SU-DHL-6 (cell line): ENCODE measurements at regions not wholly inside any gene's neighbourhood (a gene's known extent, or its start where the extent isn't known, plus 50 kb on each side); places are given as distances from the start of the nearest gene placed in this dataset.

Experiments
- H2AFZ ChIP-seq: fragments of 200-600 bp; sonication (generic); 2 replicates; pipeline ENCODE4 v1.6.1; 2014; ENCODE audit warnings: low read depth, mild to moderate bottlenecking, moderate library complexity, mixed read lengths, antibody characterized with exemption, low read length; ENCODE audit not compliant: severe bottlenecking
- H3F3A ChIP-seq: fragments of 200-600 bp; shearing (Covaris generic); 2 replicates; pipeline ENCODE4 v1.6.0; 2016; ENCODE audit warnings: antibody characterized with exemption, mild to moderate bottlenecking; ENCODE audit not compliant: insufficient read depth
- H3K27ac ChIP-seq: fragments of 200-600 bp; sonication (generic); 2 replicates; pipeline ENCODE4 v1.5.1; 2016; ENCODE audit warnings: low read depth, mild to moderate bottlenecking, low read length, moderate library complexity, mixed read lengths
- H3K27me3 ChIP-seq: fragments of 200-600 bp; sonication (generic), shearing (Covaris generic); 2 replicates; pipeline ENCODE4 v1.6.0; 2014; ENCODE audit warnings: mild to moderate bottlenecking, low read length
- H3K36me3 ChIP-seq: fragments of 200-600 bp; sonication (generic); 2 replicates; pipeline ENCODE4 v1.6.1; 2014; ENCODE audit warnings: mild to moderate bottlenecking, low read length, mixed read lengths
- H3K4me2 ChIP-seq: fragments of 300-600, 200-600 bp; shearing (Covaris generic), sonication (generic); 2 replicates; pipeline ENCODE4 v1.6.0; 2014; ENCODE audit warnings: low read length, low read depth, mild to moderate bottlenecking; ENCODE audit not compliant: poor library complexity, severe bottlenecking
- H3K4me3 ChIP-seq: fragments of 200-600 bp; sonication (generic); 2 replicates; pipeline ENCODE4 v1.5.1; 2014; ENCODE audit warnings: antibody characterized with exemption, low read length, mild to moderate bottlenecking, mixed read lengths; ENCODE audit not compliant: insufficient read depth, poor library complexity, severe bottlenecking
- H3K79me2 ChIP-seq: fragments of 200-600 bp; sonication (generic); 2 replicates; pipeline ENCODE4 v1.6.1; 2014; ENCODE audit warnings: mild to moderate bottlenecking, low read length, moderate library complexity; ENCODE audit not compliant: insufficient read depth
- H3K9ac ChIP-seq: fragments of 200-600 bp; sonication (generic); 2 replicates; pipeline ENCODE4 v1.7.0; 2014; ENCODE audit warnings: mild to moderate bottlenecking, low read length
- H3K9me2 ChIP-seq: fragments of 200-600 bp; sonication (generic); replicated peaks from 2 replicates; pipeline ENCODE4 v1.6.1; 2014; ENCODE audit warnings: low read length; ENCODE audit not compliant: insufficient read depth
- H3K9me3 ChIP-seq: fragments of 200-600 bp; sonication (generic); 2 replicates; pipeline ENCODE4 v1.6.1; 2014; ENCODE audit warnings: low read length, mixed read lengths; ENCODE audit not compliant: insufficient read depth
- H4K20me1 ChIP-seq: fragments of 200-600 bp; sonication (generic); 2 replicates; pipeline ENCODE4 v1.6.1; 2014; ENCODE audit warnings: low read depth, mild to moderate bottlenecking, antibody characterized with exemption, low read length, moderate library complexity, mixed read lengths
- EZH2phosphoT487 ChIP-seq: fragments of 200-600 bp; sonication (generic), shearing (Covaris generic); conservative IDR thresholded peaks from 2 replicates; pipeline ENCODE4 v1.6.1; 2018; ENCODE audit warnings: mild to moderate bottlenecking, antibody characterized with exemption, low read length, moderate library complexity, mixed read lengths
- TF ChIP-seq, protein P1 (sequence below): fragments of 200-600 bp; sonication (generic); IDR thresholded peaks from one replicate; pipeline ENCODE4 v1.5.1; 2017; ENCODE audit warnings: antibody characterized with exemption, mild to moderate bottlenecking, low read length, moderate library complexity; ENCODE audit not compliant: insufficient read depth, poor library complexity, severe bottlenecking

GRCh38 chr6:8195040-8195713, 92.8 kb upstream of the EEF1E1 start:
- Histone ChIP-seq H3K79me2 (no peaks in the 10 kb centered on the region), H3K9me2 (no peaks in the 10 kb centered on the region), H2AFZ (no peak overlapping the region), H3K9ac (no peak overlapping the region), H3K4me2 (no peak overlapping the region), H3K27me3 (peaks cover 2% of the 10 kb centered on the region; the same call in 1 of the 2 replicates), H3K9me3 (no peaks in the 10 kb centered on the region), H3F3A (no peaks in the 10 kb centered on the region), H3K36me3 (no peaks in the 10 kb centered on the region), H3K4me3 (no peak overlapping the region), H4K20me1 (no peaks in the 10 kb centered on the region), H3K27ac (no peak overlapping the region)
- TF ChIP-seq, protein P1, sequence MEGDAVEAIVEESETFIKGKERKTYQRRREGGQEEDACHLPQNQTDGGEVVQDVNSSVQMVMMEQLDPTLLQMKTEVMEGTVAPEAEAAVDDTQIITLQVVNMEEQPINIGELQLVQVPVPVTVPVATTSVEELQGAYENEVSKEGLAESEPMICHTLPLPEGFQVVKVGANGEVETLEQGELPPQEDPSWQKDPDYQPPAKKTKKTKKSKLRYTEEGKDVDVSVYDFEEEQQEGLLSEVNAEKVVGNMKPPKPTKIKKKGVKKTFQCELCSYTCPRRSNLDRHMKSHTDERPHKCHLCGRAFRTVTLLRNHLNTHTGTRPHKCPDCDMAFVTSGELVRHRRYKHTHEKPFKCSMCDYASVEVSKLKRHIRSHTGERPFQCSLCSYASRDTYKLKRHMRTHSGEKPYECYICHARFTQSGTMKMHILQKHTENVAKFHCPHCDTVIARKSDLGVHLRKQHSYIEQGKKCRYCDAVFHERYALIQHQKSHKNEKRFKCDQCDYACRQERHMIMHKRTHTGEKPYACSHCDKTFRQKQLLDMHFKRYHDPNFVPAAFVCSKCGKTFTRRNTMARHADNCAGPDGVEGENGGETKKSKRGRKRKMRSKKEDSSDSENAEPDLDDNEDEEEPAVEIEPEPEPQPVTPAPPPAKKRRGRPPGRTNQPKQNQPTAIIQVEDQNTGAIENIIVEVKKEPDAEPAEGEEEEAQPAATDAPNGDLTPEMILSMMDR: no peak
- no peak for TF ChIP-seq EZH2phosphoT487

DNA sequence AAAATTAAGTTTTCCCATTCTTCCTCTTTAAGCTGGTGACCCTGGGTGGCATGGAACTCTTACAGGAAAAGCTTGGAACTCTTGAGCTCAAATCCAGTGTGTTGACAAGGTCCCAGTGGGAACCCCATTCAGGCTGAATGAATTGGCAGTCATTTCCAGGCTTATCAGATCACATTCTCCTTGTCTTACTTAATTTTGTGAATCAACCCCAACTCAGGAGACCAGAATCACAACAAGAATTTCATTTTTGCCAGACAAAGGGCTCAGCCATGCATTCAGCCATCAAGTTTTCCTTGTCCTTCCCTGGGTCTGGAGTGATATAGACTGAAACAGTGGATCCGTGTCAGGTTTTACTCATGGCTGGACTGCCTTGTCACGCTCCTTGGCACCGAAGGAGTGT, 92.1 kb upstream of the EEF1E1 start:
- no peaks in the 10 kb centered on the region for H3K9me3 ChIP-seq
- no peak overlapping the region for H3K4me3 ChIP-seq

DNA sequence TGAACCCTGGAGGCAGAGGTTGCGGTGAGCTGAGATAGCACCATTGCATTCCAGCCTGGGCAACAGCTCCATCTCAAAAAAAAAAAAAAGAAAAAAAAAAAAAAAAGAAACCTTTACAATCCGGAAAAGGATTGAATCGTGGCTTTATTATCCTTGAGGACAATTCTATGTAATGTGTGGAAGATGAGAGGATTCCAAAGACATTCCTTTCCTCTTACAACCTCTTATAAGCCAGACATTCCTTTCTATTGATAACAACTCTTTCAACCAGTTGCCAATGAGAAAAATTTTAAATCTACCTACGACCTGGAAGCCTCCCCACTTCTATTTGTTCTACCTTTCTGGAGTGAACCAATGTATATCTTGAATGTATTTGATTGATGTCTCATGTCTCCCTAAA, 91.2 kb upstream of the EEF1E1 start:
- Histone ChIP-seq H3K27ac (no peak overlapping the region), H3K36me3 (no peaks in the 10 kb centered on the region), H4K20me1 (no peaks in the 10 kb centered on the region), H2AFZ (no peak overlapping the region), H3K4me3 (no peak overlapping the region), H3K27me3 (no peaks in the 10 kb centered on the region), H3K9ac (no peak overlapping the region), H3K9me2 (no peaks in the 10 kb centered on the region), H3K9me3 (no peaks in the 10 kb centered on the region), H3K4me2 (no peak overlapping the region), H3K79me2 (no peaks in the 10 kb centered on the region), H3F3A (no peaks in the 10 kb centered on the region)
- TF ChIP-seq, protein P1: no peak
- TF ChIP-seq EZH2phosphoT487: no peak

More for the DNA sequence above, 92.1 kb upstream of the EEF1E1 start:
- Histone ChIP-seq H2AFZ (no peak overlapping the region), H3F3A (no peaks in the 10 kb centered on the region), H3K4me2 (no peak overlapping the region), H3K79me2 (no peaks in the 10 kb centered on the region), H3K27ac (no peak overlapping the region), H3K36me3 (no peaks in the 10 kb centered on the region), H4K20me1 (no peaks in the 10 kb centered on the region), H3K27me3 (peaks cover 2% of the 10 kb centered on the region; the same call in 1 of the 2 replicates), H3K9ac (no peak overlapping the region), H3K9me2 (no peaks in the 10 kb centered on the region)
- TF ChIP-seq, protein P1: no peak
- no peak for TF ChIP-seq EZH2phosphoT487
